HG03135 (cell line): ENCODE measurements at regions not wholly inside any gene's neighbourhood (a gene's known extent, or its start where the extent isn't known, plus 50 kb on each side); places are given as distances from the start of the nearest gene placed in this dataset.

ENCODE experiments used
- ATAC-seq: cut with Tn5 transposase; IDR thresholded peaks from one replicate; pipeline ENCODE4 v1.9.1; 2021; ENCODE audit warnings: mild to moderate bottlenecking, moderate library complexity; ENCODE audit not compliant: unreplicated experiment

DNA sequence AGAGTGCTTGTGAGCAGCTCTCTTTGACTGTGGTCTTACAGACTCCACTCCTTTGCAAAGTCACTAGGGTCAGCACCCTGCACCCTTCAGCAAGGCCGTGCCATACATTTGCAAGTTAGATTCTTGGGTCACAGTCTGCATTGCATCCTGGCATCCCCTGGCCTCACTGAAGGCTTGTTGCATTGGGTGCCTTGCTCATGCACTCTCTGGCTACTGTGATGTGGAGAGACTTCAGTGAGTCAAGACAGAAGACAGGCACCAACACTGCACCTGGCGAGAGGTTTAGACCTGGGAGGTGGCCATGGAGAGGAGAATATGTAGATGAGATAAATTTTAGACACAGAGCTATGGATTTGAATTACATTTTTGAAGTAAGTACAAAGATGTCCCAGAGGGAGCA lies 146.4 kb upstream of the COPS8 start:
- no peak for ATAC-seq

DNA sequence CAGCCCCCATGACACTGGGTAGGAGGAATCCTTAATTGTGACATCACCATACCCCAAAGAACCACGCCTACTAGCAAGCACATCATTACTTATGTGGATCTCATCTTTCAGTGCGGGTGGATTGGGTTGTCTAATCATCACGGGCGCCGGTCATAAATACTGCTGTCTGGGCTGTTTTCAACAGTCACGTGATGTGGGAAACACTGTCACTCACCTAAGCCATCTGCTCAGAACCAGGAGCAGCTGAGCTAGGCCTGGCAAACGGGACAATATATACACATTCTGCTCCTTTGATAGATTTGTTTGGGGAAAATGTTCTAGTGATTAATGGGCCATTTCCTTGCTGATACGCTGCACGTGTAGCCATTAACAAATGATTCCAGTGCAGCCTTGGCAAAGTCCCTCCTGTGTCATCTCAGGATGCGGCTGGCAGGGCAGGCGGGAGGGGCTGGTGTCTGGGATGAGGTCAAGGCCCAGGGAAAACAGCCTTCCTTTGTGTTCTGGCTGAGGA lies 145.9 kb upstream of the COPS8 start:
- ATAC-seq, result no peak

DNA sequence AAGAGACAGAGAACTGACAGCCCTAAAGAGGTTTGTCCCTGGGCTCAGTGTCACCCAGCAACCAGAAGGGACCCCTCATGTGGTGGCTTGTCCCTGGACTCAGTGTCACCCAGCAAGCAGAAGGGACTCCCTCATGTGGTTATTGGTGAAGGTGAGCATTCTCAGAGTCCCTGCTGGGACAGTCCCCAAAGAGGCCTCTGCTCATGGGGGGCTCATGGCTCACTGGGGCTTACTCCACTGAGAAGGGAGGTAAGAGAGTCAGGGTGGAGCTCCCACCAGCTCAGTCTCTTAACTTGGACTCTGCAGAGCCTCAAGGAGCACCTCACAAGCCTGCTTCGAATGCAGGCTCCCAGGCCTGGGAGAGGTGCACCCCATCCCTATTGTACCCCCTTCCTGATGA lies 145.2 kb upstream of the COPS8 start:
- ATAC-seq, result no peak

DNA sequence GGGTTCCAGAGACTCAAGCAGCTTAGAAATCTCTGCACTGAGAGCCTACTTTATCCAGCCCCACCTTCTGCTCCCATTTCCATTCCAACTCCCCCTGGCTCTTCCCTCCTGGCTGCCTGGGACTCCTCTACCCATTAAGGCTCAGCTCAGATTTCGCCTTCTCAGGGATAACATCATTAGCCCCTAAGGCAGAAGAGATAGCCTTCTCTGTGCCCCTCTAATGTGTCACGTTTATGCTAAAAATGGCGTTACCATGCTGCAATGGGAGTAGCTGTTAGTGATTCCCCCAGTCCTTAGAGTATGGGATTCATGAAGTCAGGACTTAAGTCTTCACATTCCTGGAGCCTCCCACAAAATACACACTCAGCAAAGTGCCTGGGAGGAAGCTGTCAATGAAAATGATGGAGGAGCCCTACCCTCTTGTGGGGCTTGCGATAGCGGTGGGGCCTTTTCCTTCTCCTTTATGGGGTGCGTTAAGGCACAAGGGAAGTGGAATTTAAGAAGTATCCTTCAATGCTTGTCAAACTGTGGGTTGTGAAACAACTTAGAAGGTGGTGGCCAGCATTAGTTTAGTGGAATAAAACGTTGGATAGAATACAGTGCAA lies 144.7 kb upstream of the COPS8 start:
- no peak for ATAC-seq

DNA sequence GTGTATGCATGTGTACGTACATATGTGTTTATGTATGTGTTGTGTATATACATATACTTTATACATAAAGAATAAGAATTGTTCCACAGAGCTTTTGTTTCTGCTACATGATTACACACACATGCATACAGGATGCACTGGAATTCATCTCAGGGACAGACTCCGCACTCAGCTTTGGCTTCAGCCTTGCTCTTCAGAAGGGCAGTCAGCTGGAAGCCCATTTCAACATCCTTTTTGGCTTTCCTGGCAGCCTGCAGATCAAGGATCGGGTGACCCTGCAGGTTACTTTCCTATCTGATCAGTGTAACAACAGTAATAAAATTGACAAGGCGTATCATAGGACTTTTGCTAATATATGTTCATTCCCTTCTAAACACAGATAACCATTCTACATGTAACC lies 144.1 kb upstream of the COPS8 start:
- ATAC-seq, result no peak

DNA sequence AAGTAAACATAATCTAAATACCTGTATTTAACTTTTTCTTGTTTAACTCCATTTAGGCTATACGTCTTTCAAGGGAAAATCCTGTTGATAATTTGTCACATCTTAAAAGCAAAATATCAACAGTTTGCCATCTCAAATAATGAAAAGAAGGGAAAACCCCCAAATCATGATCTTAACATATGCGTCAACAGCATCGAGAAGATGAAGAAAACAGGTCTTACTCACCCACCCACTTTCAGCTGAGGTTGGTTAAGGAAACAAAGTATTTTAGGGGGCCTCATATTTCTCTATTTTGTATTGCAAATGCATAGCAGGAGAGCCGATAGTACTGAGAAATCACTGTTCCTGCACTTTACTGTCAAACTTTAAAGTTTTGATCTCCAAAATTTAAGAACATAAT lies 143.1 kb upstream of the COPS8 start:
- no peak for ATAC-seq

DNA sequence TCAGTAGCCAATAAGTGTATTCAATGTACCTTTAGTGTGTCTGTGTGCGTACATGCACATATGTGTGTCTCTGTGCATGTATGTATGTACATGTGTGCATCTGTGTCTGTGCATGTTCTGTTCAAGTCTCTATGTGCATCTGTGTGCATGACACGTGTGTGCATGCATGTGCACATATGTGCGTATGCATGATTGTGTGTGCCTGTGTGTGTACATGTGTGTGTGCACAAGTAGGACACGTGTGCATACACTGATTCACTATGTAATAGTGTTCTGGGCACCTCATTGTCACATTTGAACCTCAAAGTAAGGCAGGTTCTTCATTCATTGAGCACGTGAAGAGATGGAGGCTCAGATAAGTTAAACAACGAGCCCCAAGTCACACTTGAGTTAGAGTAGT lies 142.6 kb upstream of the COPS8 start:
- no peak for ATAC-seq

DNA sequence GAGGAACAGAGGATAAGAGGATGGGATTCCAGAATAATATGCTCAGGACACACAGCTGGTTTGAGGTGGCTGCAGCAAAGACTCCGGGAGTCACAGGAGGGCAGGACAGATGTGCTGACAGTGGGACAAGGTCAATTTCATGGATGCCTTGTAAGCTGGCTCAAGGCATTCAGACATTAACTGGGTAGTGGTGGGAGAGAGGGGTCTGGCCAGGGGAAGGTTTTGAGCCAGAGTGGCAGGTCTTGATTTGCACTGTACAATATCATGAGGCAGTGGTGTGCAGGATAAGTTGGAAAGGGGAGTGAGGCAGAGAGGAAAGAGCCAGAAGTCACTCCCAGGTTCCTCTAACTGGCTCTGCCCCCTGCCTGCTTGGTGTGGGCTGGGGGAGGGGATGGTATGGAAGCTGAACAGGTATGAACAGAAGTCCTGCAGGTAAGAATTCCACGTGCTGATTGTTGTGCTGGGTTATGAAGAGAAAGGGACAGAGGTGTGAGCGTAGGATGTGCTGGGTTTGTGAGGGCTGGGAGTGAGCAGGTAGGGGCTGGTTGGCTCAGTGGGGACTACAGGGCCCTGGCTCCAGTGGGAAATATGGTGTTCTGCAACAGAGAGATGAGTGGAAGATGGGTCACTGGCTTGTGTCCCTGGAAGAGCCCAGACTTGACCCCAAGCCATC lies 141.7 kb upstream of the COPS8 start:
- no peak for ATAC-seq

DNA sequence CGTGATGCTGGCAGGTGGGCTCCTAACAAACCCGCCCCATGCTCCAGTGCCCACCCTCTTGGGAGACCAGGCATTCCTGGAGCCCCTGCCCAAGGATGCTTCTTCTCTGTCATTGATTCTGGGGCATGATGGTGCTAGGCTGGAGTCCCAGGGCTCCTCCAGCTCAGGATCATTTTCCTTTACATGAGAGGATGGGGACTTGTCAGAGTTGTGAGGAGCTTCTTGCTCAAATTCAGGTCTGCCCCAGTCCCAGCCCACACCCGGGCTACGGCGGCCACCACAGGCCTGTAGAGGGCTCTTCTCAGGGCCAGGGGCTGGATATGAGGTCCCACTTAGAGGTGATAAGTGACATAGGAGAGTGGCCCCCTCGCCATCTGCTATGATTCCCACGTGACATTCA lies 141.1 kb upstream of the COPS8 start:
- no peak for ATAC-seq

DNA sequence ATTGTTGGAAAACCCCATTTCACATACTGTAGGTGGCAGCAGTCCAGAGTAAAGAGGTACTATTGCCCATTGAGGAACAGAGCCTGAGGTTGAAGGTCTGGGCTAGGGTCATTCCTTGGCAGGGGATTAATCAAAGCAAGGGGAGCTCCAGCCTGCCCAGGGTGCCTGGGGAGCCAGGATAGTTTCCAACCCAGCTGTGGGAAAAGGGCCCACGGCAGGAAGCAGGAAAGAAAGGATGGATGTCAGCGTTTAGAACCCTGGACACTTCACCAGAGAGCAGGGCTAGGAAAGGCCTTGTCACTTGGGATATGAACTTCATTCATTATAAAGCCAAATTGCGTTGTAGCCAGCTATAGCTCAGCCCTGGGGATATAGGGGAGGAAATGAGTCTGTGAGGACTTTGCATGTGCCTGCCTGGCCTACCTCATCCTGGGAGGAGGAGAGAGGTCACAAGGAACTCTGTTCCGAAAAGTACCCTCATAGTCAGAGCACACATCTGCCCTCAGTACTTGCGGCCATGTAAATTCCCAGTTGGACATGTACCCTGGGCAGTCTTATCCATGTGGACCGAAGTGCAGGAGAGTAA lies 140.2 kb upstream of the COPS8 start:
- ATAC-seq, result no peak

DNA sequence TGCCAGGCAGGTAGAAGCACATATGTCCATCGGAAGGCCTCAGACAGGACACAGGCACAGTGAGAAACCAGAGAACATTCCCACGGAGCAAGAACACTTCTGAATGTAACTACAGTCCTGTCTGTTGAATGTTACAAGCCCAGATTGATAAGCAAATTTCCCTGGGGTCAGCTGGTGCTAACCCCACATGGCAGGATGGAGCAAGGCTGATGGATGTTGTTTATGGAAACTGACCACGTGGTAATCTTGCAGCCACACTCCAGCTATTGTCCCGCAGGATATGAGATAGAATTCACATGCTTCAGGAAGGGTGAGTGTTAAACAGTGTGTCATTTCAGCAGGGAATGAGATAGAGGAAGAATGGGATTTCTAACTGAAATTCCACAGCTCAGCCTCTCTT lies 138.8 kb upstream of the COPS8 start:
- no peak for ATAC-seq

DNA sequence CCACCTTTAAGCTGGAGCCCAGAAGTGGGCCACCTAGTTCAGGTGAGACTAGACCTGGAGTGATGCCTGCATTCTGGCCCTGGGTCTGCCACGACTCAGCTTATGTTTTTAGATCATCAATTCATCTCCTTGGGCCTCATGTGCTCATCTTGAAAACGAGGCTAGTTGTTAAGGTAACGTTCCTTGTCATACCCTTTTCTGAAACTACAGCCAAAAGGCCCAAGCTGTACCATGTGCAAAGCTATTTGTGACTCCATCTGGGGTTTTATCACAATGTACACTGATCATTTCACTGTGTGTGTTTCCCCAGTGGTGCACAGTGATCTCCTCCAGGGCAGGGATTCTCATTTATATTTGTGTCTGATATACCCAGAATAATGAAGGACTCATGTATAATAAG lies 138.4 kb upstream of the COPS8 start:
- no peak for ATAC-seq

DNA sequence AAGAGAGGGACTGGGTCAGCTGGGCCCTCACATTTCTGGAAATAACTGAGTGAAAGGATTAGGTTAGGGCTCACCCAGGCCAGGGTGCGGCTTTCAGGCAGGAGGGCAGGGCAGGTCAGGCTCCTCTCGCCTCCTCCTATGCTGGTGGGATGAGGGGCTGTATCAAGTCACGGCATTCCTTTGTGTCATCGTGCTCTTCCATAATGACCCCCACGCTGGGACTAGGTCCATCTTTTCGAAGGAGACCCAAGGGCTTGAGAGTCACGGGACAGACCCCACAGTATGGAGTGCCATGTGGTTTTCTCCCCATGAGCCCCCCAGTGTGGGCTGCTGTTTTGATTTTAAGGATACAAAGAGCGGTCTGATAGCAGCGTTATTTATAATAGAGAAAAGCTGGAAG lies 137.8 kb upstream of the COPS8 start:
- no peak for ATAC-seq

DNA sequence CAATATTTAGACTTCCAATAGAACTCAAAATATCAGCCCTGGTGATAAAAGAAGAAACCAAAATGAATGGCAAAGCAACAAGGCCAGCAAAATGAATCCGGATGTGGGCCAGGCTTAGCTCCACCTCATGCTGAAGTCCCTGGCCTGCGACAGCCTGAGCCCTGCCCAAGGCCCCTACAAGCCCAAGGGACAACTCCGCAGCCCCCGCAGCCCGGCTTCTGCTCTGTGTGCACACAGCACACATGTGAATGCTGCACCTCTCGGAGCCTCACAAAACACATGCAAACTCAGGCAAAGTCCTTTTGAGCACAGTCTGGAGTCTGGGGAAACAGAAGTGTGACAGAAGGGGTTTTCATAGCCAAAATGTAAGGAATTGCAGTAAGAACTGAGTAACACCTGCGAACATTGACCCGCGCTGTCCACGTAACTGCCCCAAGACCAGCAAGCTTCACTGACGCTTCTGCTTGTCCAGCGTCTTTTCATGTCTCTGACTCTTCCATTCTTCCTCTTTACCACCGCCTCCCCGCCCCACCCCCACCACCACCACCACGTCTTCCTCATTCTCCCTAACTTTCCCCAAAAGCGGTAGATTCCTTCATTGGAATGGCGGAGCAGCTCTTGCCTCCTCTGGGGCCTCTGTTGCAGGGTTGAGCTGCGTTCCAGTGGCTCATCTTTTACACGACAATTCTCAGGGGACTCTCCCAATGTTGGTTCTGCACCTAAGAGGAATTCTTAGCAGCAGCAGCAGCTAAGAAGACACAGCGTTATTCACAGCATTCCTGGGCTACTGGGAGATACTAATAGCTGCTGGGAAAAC lies 136.4 kb upstream of the COPS8 start:
- no peak for ATAC-seq

DNA sequence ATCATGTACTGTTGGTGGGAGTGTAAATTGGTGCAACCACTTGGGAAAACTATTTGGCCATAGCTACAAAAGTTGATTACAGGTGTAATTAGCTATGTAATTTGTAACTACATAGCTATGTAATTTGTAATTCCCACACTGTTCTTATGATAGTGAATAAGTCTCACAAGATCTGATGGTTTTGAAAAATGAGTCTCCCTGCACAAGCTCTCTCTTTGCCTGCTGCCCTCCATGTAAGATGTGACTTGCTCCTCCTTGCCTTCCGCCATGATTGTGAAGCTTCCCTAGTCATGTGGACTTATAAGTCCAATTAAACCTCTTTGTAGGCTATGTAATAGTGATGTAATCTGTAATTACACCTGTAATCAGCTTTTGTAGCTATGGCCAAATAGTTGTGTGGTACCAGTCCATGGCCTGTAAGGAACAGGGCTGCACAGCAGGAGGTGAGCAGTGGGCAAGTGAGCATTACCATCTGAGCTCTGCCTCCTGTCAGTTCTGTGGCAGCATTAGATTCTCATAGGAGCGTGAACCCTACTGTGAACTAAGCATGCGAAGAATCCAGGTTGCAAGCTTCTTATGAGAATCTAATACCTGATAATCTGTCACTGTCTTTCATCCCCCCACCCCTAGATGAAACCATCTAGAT lies 133.7 kb upstream of the COPS8 start:
- no peak for ATAC-seq

DNA sequence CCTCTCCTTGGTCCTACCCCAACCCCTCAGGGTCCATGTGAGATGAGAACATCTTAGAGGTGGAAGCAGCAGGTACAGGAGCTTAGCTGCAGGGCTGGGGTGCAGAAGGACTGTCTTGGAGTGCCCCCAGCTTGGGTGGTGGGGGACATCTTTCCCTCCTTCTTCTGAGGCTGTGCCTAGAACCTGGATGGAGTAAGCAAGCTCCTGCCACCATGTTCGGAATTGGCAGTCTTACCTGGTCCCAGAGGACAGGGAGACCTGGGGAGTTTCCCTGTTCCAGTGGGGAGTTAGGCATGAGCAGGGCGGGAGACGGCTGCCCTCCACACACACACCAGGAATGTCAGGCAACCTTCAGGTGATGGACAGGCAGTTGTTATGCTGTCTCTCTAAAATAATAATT lies 131.0 kb upstream of the COPS8 start:
- ATAC-seq, result no peak

DNA sequence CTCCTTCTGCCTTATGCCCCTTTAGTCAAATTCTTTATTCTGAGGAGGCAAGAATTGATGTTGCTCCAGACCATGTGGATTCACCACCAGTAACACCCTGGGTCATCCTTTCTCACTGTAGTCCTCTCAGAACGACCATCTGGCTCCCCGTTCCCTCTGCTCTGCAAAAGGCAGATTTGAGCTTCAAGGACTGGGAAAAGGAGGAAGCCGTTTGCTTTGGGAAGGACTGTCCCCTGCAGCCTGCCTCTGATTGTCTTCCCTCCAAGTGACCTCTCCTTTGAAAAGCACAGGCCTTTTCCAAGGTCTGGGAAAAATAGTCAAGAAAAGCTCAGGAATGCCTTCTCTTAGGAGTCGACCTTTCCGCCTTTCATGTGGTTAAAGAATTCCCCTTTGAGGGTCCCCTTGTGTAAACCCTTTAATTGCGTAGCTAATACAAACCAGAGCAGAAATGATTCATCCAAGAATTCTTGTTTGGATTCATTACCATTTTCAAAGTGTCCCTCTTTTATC lies 130.1 kb upstream of the COPS8 start:
- no peak for ATAC-seq

DNA sequence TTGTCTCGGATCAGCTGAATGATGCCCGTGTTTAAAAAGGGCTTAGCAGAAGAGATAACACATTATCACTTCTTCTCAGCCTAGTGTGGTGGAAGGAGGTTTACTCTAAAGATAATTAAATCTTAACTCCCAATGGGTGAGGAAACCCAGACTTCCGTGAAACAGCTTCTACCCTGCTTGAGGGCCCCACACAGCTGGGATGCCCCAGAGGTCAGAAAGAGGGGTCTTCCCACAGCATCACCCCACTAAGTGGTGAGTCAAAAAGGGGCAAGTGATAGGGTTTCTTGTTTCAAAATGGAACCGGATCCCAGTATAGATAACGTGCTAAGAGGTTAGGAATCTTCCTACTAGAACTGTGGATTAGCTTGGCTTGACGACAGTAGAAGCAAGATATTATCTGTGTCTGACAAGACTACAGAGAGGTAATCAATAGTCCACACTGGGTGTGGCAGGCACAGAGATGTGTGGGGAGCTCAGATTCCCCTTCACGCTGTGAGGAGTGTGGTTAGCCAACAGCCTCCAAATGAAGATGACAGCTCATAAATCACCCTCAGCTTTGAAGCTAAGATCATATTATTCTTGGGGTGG lies 129.6 kb upstream of the COPS8 start:
- ATAC-seq, result no peak

DNA sequence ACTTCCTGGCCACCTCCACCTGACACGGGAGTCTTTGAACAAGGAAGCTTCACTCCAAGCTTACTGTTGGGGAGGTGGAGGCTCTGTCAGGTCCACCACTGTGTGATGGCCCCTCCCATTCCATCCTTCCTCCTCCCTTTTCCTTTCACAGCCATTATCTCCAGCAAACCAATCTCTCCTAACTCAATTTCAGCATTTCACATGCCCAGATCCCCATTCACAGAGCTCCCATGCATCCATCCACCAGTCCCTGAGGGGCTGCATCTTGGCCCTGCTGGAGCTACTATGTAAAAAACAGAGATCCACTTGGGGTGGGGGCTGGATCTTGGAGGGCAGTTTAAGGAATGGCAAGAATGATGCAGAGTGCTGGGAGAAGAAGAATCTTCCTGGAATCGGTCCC lies 129.0 kb upstream of the COPS8 start:
- ATAC-seq, result no peak

DNA sequence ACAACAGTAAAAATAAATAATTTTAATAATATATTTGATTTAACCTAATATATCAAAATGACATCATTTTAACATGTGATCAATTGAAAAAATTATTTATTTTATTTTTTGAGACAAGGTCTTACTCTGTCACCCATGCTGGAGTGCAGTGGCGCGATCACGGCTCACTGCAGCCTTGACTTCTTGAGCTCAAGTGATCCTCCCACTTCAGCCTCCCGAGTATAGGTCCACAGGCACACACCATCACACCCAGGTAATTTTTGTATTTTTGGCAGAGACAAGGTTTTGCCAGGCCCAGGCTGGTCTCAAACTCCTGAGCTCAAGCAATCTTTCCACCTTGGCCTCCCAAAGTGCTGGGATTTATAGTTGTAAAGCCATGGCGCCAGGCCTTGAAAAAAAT lies 126.7 kb upstream of the COPS8 start:
- ATAC-seq, result no peak

DNA sequence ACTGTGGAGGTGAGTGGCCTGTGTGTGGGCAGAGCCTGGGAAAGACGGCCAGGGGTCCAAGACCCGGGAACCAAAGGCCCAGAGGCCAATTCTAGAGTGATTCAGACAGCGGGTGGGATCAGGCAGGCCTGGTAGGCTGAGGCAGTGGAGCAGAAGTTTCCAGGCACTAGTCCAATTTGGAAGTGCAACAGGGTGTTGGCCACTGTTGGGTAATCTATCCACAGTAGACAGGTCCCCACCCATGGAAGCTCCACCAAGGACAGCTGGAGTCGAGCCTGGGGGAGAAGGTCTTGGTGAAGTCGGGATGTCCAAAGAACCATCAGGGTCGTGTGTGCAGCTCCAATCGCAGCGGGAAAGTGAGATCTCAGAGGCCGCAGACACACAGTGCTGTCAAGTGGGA lies 125.8 kb upstream of the COPS8 start:
- no peak for ATAC-seq
